Fibroblast of skin of abdomen (primary cell): ENCODE measurements at regions not wholly inside any gene's neighbourhood (a gene's known extent, or its start where the extent isn't known, plus 50 kb on each side); places are given as distances from the start of the nearest gene placed in this dataset.

Experiments used
- DNase-seq: peaks from one replicate; pipeline ENCODE4 v3.0.0-alpha.2; 2013

DNA sequence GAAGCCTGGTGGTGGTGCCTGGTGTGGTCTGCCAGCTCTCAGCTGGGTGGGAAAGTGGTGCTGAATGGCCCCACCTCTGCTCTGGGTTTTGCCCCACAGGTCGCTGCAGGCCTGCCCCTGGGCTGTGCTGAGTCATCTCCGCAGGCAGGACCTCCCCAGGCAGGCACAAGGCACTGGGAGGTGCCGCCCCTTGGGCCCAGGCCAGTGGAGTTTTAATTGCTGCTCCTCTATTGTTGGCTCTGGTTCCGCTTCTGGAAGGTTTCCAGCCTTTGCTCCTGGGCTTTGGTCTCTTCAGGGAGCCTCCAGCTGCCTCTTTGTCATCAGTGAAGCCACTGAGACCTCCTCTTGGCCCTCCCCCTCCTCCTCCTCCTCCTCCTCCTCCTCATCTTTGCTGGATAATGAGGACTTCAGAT is 180.3 kb upstream of the GRB10 start:
- peak; percentile 56 for DNase-seq

GRCh38 chr7:50962281-50962883 is 179.7 kb upstream of the GRB10 start:
- DNase-seq: no peak

DNA sequence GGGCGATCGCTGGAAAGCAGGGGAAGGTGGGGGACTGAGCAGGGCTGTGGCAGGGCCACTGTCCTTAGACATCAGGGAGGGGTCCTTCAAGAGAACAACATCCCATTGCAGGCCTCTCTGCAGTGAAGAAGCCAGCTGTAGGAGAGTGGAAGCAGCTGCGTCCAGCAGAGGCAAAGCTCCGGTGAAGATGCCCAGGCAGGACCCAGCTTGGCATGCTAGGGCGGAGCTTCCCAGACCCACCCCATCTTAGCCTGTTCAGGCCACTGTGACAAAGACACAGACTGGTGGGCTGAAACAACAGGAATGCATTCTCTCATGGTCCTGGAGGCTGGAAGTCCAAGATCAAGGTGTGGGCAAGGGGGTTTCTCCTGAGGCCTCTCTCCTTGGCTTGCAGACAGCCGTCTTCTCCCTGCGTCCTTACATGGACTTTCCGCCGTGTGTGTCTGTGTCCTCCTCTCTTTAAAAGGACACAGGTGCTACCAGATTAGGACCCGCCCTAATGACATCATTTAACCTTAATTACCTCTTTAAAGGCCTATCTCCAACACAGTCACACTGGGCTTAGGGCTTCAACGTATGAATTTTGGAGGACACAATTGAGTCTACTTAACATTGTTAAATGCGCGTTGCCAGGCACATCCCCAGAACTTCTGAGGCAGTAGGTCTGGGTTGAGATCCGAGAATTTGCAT is 178.1 kb upstream of the GRB10 start:
- DNase-seq: no peak

DNA sequence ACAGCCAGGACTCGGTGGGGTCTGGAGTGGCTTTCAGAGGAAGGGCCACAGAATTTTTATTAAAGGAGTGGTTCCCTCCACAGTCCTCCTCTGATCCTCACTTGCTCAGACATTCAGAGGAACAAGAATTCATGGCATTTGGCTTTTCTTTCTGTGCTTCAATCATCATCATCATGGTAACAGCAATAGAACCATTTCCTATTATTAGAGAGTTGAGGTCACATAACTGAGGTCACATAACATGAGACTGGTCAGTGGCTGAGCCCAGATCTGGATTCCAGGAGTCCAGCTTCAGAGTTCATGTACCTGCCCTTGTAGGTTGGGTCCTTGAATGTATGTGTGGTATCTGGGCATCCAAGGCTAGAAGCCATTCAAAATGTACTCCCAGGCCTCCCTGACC is 177.3 kb upstream of the GRB10 start:
- no peak for DNase-seq

- no peak for DNase-seq
Observed at GRCh38 chr7:50959560-50959959, 176.9 kb upstream of the GRB10 start.

- DNase-seq: no peak
Observed at GRCh38 chr7:50957855-50958254, 175.2 kb upstream of the GRB10 start.

DNA sequence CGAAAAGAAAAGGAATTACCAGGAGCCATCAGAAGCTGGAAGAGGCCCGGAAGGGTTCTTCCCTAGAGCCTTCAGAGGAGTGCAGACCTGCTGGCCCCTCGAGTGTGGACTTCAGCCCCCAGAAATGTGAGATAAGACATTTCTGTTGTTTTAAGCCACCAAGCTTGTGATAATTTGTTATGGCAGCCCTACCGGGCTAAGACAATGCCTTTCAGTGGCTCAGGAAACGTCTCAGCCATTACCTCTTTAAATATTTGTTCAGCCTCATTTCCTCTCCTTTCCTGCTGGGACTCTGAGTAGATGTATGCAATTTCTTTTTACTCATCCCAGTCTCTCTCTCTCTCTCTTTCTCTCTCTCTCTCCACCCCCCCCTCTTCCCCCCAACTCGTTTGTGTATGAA is 174.7 kb upstream of the GRB10 start:
- DNase-seq: no peak

- DNase-seq: no peak
Observed at GRCh38 chr7:50956522-50957155, 173.9 kb upstream of the GRB10 start.

- no peak for DNase-seq
Observed at GRCh38 chr7:50954716-50955115, 172.0 kb upstream of the GRB10 start.

- no peak for DNase-seq
Observed at GRCh38 chr7:50954245-50954644, 171.5 kb upstream of the GRB10 start.

DNA sequence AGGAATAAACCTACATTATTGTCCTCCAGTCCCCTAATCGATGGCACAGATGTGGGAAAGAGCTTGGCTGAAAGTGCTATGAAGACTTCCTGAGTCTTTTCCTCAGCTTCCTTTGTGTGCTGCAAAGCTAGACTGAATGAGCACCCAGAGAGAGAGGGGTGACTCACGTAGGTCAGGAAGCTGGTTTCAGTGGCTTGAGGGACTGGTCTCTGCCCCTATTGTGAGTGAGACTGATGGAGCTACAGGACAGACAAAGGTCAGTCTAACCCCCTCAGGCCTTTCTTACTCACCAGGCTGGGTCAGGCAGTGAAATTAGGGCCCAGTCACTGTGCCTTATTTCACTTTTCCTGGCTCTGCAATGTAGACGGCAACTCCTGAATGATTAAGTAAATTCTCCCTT is 171.1 kb upstream of the GRB10 start:
- no peak for DNase-seq

DNA sequence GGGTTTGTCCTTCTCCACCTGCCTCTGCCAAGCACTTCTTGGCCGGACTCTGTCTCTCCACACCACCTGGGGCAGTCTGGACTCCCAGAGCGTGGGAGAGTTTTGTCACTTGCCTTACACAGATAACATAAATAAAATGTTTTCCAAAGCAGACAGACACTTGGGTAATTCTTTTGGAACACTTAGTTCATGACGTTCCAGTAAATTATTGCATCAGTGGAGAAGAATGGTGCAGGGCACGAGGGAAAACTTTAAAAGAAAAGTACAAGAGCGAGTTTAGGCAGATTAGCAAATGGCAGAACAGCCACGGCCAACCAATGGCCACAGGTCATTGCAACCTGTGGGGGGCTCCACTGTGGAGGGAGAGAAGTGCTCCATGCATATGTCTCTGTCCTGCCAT is 170.6 kb upstream of the GRB10 start:
- DNase-seq: no peak

- DNase-seq: no peak
Observed at GRCh38 chr7:50952544-50952943, 169.8 kb upstream of the GRB10 start.

GRCh38 chr7:50952120-50952519 is 169.4 kb upstream of the GRB10 start:
- DNase-seq: no peak

DNA sequence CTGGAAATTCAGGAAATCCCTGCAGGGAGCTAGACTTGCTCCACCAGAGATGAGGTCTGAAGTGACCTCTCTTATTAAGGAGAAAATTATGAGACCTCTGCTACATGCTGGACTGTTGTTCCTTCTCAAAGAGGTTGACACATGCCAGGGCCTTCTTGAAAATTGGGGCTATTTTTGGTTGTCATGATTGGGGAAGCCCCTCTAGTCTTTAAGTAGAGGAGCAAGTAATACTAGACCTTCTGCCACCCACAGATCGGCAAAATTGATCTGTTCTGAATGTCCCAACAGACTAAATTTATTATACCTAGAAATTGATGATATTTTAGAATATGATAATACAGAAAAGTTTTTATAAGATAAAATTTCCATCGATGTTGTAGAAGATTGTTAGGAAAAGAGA is 160.8 kb upstream of the GRB10 start:
- DNase-seq: no peak

DNA sequence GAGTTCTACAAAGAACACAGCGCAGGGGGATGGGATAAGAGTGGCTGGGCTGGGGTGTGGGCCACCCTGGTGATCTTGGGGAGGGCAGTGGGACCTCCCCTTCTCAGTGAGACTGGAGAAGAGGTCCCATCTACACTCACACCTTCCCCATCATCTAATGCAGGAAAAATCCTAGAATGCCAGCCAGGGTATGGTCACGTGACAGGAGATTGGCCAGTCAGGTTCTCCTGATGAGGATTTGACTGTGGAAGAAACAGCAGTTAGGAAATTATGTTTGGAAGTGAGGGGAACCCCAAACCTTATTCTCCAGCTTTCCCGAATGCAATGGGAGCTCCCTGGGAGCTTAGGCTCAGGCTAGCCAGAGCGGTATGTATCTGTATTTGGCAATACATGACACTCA is 158.8 kb upstream of the GRB10 start:
- DNase-seq: no peak

- DNase-seq: peak; percentile 35
Observed at GRCh38 chr7:50940621-50941020, 157.9 kb upstream of the GRB10 start.

GRCh38 chr7:50939021-50939420 is 156.3 kb upstream of the GRB10 start:
- peak; percentile 49 for DNase-seq

DNA sequence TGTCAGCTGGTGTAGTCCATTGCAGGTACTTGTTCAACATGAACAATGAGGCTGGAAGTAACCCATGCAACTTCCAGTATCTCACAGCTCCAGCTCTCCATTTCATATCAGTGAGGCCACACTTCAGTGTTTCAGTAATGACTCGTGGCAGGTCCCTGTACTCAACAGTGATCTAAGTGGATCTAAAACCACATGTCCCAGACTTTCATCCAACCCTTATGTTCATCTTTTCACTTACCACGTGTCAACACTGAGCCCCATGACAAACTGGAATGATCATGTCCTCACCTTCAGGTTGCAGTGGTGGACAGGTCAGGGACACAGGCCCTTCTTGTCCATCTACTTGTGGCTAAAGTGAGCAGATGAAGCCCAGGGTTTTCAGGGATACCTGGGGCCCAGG is 155.0 kb upstream of the GRB10 start:
- DNase-seq: no peak

- DNase-seq: no peak
Observed at GRCh38 chr7:50926049-50926448, 143.4 kb upstream of the GRB10 start.

DNA sequence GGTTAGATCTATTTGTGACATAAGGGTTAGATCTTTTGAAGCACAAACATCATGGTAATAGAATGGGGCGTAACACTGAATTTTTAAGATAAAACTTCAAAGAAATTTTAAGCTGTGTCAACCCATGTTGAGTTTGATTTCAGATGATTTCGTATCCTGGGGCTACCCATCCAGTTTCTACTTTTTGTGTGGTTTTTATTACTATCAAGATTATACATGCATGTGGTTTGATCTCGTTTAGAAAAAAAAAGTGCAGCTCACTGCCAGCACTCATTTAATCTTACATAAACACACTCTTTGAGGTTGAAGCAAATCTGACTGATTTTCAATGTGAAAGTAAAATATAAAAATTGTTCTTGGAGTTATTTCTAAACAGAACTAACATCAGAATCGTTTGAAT is 140.8 kb upstream of the GRB10 start:
- DNase-seq: no peak

DNA sequence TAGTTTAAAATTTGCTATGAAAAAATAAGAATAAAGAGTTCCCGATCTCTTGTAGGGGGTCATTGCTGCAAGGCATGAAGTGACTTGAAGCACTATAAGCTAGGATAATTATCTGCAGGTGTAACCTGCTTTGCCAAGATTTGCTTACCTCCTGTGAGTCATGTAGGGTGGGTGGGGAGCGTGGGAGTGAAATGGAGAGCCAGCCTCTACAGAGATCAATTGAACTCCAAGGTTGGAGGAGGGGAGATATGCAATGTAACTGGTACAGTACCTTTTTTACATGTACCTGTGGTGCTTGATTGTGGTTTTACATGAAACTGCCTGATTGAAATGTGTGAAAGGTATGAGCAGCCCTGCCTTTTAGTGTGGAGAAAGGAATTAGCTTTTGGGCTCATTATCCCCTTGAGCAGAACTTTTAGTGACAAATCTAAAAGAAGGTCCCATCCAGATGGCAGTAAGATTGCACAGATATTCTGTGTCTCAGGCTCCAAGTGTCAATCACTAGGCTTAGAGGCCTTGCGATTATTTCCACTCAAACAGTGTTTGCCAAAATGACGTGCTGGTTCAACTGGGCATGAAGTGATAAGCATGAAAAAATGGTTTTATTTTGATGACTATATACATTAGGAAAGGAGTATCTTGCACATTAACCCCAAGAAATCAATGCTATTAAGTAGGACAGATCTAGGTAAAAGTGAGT is 138.6 kb upstream of the GRB10 start:
- no peak for DNase-seq

DNA sequence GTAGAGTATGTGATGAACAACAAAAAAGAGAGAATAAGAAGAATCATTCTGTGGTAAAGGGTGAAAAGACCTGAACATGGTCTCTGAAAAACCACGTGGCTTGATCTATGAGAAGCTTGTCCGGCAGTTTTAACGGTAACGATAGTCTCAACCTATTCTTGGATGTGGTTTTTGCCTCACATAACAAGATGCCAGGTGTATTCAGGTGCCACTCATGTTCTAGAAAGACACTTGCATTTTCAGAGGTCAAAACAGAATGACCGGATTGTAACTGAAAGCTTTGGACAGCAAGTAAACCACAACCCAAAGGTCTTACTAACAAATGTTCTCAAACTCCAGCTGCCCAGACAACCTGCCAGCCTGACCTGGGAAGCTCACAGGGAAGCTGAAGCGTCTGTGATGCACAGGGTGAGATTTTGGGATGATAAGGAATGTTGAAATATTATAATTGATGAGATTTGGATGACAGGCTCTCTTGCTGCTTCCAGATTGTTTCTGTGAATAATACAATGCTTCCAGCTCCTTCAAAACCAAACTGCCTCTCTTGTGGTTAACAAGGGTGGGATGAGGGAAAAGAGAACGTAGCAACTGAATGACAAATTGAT is 137.4 kb upstream of the GRB10 start:
- no peak for DNase-seq
